NB4 (cell line): ENCODE measurements at regions not wholly inside any gene's neighbourhood (a gene's known extent, or its start where the extent isn't known, plus 50 kb on each side); places are given as distances from the start of the nearest gene placed in this dataset.
"Not testable (repeated sequence)": the region's sequence is repeated elsewhere in the genome, so short reads cannot be mapped to it uniquely, and the experiment has no call there.

Experiments used
- DNase-seq: peaks from one replicate; pipeline ENCODE4 v3.0.0; 2010; ENCODE audit warnings: low read depth
- H3K4me3 ChIP-seq: one replicate; pipeline ENCODE4 v1.5.1; 2011; ENCODE audit warnings: mild to moderate bottlenecking, low read depth, low read length, moderate library complexity
- CTCF ChIP-seq: IDR thresholded peaks from one replicate; pipeline ENCODE4 v1.5.1; 2012; ENCODE audit warnings: low read depth, low read length
- MAX ChIP-seq: IDR thresholded peaks from 2 replicates; pipeline ENCODE4 v1.6.1; 2011; ENCODE audit warnings: low read depth, low read length
- MYC ChIP-seq: IDR thresholded peaks from 2 replicates; pipeline ENCODE4 v1.6.1; 2011; ENCODE audit warnings: low read depth, low read length
- POLR2A ChIP-seq: IDR thresholded peaks from 2 replicates; pipeline ENCODE4 v1.6.1; 2011; ENCODE audit warnings: mild to moderate bottlenecking; ENCODE audit not compliant: insufficient read length; ENCODE audit errors: extremely low read depth

- TF ChIP-seq MYC (no peak), MAX (no peak), POLR2A (no peak), CTCF (no peak)
- no peak overlapping the region for H3K4me3 ChIP-seq
- no peak for DNase-seq
These were observed 262.5 kb downstream of the GJA1 start for GRCh38 chr6:121697921-121698320.

DNA sequence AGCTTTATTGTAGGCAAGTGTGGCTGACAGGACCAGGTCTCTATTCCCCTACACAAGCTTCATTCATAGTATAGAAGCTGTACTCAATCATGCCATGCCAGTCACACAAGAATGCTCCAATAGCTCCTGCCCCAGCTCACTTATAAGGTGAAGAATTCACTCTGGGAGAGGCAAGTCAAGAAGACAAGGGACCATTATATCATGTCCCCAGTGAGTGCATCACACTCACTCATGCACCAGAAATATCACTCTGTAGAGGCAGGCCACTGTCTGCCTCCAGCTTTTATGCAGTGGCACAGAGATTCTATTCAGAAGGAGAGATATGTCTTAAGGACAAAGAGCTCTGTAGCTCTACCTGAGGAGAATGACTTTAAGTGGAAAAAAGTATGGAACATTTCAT lies 263.2 kb downstream of the GJA1 start:
- TF ChIP-seq CTCF (no peak), POLR2A (no peak), MYC (no peak), MAX (no peak)
- no peak for DNase-seq
- no peak overlapping the region for H3K4me3 ChIP-seq

- DNase-seq, H3K4me3 ChIP-seq: not testable (repeated sequence)
These were observed 267.7 kb downstream of the GJA1 start for GRCh38 chr6:121703129-121703528.

DNA sequence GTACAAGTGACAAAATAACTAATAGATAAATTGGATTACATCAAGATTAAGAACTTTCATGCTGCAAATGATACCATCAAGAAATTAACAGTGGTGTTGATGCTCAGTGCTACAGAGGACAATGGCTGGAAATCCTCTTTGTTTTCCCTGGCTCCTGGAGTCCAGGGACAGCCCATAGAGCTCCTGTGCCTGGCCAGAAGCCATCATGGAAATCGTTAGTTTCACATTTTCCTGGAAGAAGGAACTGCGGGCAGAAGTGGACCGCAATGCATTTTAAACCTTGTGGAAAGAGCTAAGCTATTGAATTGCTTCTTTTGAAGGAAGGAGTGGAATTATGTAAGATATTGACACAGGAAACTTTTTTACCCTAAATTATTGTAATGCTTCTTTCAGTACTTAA lies 276.0 kb downstream of the GJA1 start:
- TF ChIP-seq MYC, result no peak
- TF ChIP-seq CTCF, result no peak
- TF ChIP-seq POLR2A, result no peak
- no peak for TF ChIP-seq MAX
- no peak for DNase-seq
- no peak overlapping the region for H3K4me3 ChIP-seq

GRCh38 chr6:121717686-121718085 lies 282.2 kb downstream of the GJA1 start:
- no peak overlapping the region for H3K4me3 ChIP-seq
- no peak for DNase-seq
- no peak for TF ChIP-seq POLR2A
- TF ChIP-seq MAX, result no peak
- no peak for TF ChIP-seq CTCF
- TF ChIP-seq MYC, result no peak

- not testable (repeated sequence) for DNase-seq, H3K4me3 ChIP-seq
These were observed 285.4 kb downstream of the GJA1 start for GRCh38 chr6:121720867-121721266.

DNA sequence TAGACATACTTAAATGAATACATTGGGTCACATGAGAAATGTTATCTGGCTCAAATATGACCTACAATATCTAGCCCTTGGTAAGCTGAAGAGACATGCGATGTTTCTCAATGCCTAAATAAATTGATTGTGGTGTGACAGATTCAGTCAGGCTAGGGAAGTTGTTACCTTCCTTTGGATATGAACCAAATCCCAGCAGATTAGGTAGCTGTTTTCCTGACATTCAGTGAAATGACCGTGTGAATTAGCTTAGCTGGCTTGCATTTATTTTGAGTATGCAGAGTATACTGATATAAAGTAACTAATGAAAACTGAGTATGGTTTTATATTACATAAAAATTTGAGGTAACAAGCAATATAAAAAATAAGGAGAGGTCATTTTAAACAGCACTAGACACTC lies 288.2 kb downstream of the GJA1 start:
- TF ChIP-seq MAX (no peak), CTCF (no peak), POLR2A (no peak), MYC (no peak)
- no peak overlapping the region for H3K4me3 ChIP-seq
- no peak for DNase-seq
